CD14-positive monocyte (primary cell): ENCODE measurements at regions not wholly inside any gene's neighbourhood (a gene's known extent, or its start where the extent isn't known, plus 50 kb on each side); places are given as distances from the start of the nearest gene placed in this dataset.

ENCODE experiments used
- DNase-seq, 3 donors: peaks; one replicate each; pipeline ENCODE4 v3.0.0-alpha.2; 2011 to 2022
- H2AFZ ChIP-seq: 2 replicates; pipeline ENCODE4 v1.6.0; 2012; ENCODE audit warnings: mild to moderate bottlenecking, low read depth, low read length, inconsistent platforms; ENCODE audit not compliant: insufficient read depth, poor library complexity, severe bottlenecking
- H3K27ac ChIP-seq, 2 donors: 1 replicate in 1 of 2; 2 replicates in 1 of 2; pipeline ENCODE4 v1.5.1; 2012 to 2013; ENCODE audit warnings: low read length in 2 of 2, control low read depth in 1 of 2, inconsistent platforms in 1 of 2, low read depth in 1 of 2, mild to moderate bottlenecking in 1 of 2
- H3K27me3 ChIP-seq, 2 donors: one replicate each; pipeline versions ENCODE4 v1.6.0 to v1.6.1; 2011 to 2013; ENCODE audit warnings: low read length in 2 of 2; ENCODE audit not compliant: control insufficient read depth in 2 of 2, insufficient read depth in 2 of 2
- H3K36me3 ChIP-seq, 2 donors: replicated peaks in 1 of 2; 1 replicate in 1 of 2; 2 replicates in 1 of 2; pipeline versions ENCODE4 v1.5.1 to v1.6.1; 2012 to 2013; ENCODE audit warnings: low read length in 2 of 2, control low read depth in 1 of 2, inconsistent platforms in 1 of 2, mild to moderate bottlenecking in 1 of 2; ENCODE audit not compliant: insufficient read depth in 2 of 2, control insufficient read depth in 1 of 2
- H3K4me1 ChIP-seq, 2 donors: 1 replicate in 1 of 2; 2 replicates in 1 of 2; pipeline versions ENCODE4 v1.5.1 to v1.6.1; 2012 to 2013; ENCODE audit warnings: low read length in 2 of 2, control low read depth in 1 of 2, inconsistent platforms in 1 of 2, mild to moderate bottlenecking in 1 of 2, moderate library complexity in 1 of 2; ENCODE audit not compliant: insufficient read depth in 2 of 2, control insufficient read depth in 1 of 2
- H3K4me2 ChIP-seq: replicated peaks from 2 replicates; pipeline ENCODE3; 2012; ENCODE audit warnings: low read length, moderate library complexity, mild to moderate bottlenecking; ENCODE audit not compliant: poor library complexity, severe bottlenecking; ENCODE audit errors: extremely low read depth
- H3K4me3 ChIP-seq, 3 experiments: fragments of 200-600 bp in 1 of 3; sonication (generic) in 1 of 3; replicated peaks in 1 of 3; 1 replicate in 2 of 3; 2 replicates in 1 of 3; pipeline ENCODE4 v1.5.1; 2011 to 2013; ENCODE audit warnings: low read length in 3 of 3, mild to moderate bottlenecking in 3 of 3, control low read depth in 2 of 3, low read depth in 2 of 3, inconsistent platforms in 1 of 3, moderate library complexity in 1 of 3
- H3K79me2 ChIP-seq: 2 replicates; pipeline ENCODE4 v1.6.0; 2012; ENCODE audit warnings: mild to moderate bottlenecking, control low read depth, inconsistent platforms, low read length, moderate library complexity; ENCODE audit not compliant: insufficient read depth
- H3K9ac ChIP-seq: 2 replicates; pipeline ENCODE4 v1.6.0; 2017; ENCODE audit warnings: low read length, mild to moderate bottlenecking; ENCODE audit not compliant: insufficient read depth, poor library complexity, severe bottlenecking
- H3K9me3 ChIP-seq, 2 donors: replicated peaks in 1 of 2; 1 replicate in 1 of 2; 2 replicates in 1 of 2; pipeline versions ENCODE4 v1.5.1 to v1.6.1; 2012 to 2013; ENCODE audit warnings: low read length in 2 of 2, control low read depth in 1 of 2; ENCODE audit not compliant: control insufficient read depth in 1 of 2, insufficient read depth in 1 of 2
- H4K20me1 ChIP-seq: 2 replicates; pipeline ENCODE4 v1.6.0; 2012; ENCODE audit warnings: mild to moderate bottlenecking, low read length, control low read depth, moderate library complexity; ENCODE audit not compliant: insufficient read depth
- H3K27ac Mint-ChIP-seq, 7 donors: one replicate each; pipeline ENCODE4 v1.8.0; 2020; ENCODE audit warnings: mild to moderate bottlenecking in 7 of 7, mixed read lengths in 7 of 7, moderate library complexity in 6 of 7, inconsistent platforms in 2 of 7
- H3K27me3 Mint-ChIP-seq, 3 donors: one replicate each; pipeline ENCODE4 v1.8.0; 2021 to 2022; ENCODE audit warnings: low read depth in 3 of 3, mild to moderate bottlenecking in 3 of 3, mixed read lengths in 3 of 3, moderate library complexity in 3 of 3, inconsistent platforms in 1 of 3
- H3K36me3 Mint-ChIP-seq, 2 donors: one replicate each; pipeline ENCODE4 v1.8.0; 2020; ENCODE audit warnings: mixed read lengths in 2 of 2, inconsistent platforms in 1 of 2, mild to moderate bottlenecking in 1 of 2
- H3K4me1 Mint-ChIP-seq: one replicate; pipeline ENCODE4 v1.8.0; 2020; ENCODE audit warnings: mild to moderate bottlenecking, mixed read lengths
- H3K4me3 Mint-ChIP-seq, 2 donors: one replicate each; pipeline ENCODE4 v1.8.0; 2020; ENCODE audit warnings: mild to moderate bottlenecking in 2 of 2, mixed read lengths in 2 of 2, moderate library complexity in 1 of 2
- H3K9me3 Mint-ChIP-seq, 7 donors: one replicate each; pipeline ENCODE4 v1.8.0; 2020 to 2022; ENCODE audit warnings: mixed read lengths in 7 of 7, mild to moderate bottlenecking in 6 of 7, moderate library complexity in 6 of 7, inconsistent platforms in 2 of 7
- WGBS: methylation state at CpG from one replicate; pipeline ENCODE4 v1.1.5; 2013; ENCODE audit warnings: missing lambda C conversion rate; ENCODE audit not compliant: insufficient coverage; 5-methylcytosine and 5-hydroxymethylcytosine counted together
- intact Hi-C, 2 donors: fragments of 100-400 bp; cut with micrococcal nuclease; formaldehyde crosslinking; loops; one replicate each; pipeline versions ENCODE4 v1.15.0 to v1.15.1; 2023
- TF ChIP-seq, protein P1 (sequence below): fragments of 200-600 bp; IDR thresholded peaks from one replicate; pipeline ENCODE4 v1.8.0; 2022; ENCODE audit warnings: antibody characterized with exemption, mild to moderate bottlenecking

DNA sequence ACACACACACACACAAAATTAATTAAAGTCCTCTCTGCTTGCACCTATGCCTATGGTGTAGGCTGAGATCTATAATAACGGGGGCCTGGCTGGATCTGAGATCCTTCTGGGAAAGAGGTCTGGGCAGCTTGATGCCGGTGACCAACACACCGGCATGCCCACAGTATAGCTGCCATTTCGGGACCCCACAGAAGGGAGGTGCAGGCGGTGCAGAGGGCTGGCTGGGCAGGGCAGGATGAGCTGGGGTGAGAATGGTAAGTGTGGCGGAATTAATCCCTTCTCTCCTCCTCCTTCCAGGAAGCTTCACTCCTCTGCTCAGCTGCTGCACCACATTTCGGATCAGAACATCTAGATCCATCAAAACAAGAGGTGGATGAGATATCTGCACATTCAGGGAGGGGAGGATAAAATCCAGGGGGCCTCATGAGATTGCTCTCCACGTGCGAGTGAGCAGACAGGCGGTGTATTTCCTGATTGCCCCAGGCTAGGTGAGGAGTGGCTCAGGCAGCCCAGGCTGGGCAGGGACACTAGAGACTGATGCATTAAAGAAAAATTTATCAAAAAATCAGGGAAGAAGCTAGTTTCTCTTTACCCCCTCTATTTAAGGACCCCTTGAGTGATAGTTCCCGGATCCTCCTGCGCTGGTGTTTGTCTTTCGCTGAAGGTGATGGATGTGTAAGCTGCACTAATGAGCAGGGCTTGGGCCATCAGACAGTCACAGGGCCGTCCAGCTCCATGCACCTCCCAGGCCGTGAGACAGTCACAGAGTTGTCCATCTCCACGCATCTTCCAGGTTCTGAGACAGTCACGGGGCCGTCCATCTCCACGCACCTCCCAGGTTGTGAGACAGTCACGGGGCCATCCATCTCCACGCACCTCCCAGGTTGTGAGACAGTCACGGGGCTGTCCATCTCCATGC is 449.9 kb downstream of the PTPRU start:
- no peaks in the 10 kb centered on the region for H3K4me1 ChIP-seq
- H3K27ac ChIP-seq, result no peak overlapping the region
- H3K36me3 Mint-ChIP-seq, result no peaks in the 10 kb centered on the region
- peak overlapping the region in 1 of 7 donors; percentile 15 for H3K27ac Mint-ChIP-seq
- TF ChIP-seq, protein P1, sequence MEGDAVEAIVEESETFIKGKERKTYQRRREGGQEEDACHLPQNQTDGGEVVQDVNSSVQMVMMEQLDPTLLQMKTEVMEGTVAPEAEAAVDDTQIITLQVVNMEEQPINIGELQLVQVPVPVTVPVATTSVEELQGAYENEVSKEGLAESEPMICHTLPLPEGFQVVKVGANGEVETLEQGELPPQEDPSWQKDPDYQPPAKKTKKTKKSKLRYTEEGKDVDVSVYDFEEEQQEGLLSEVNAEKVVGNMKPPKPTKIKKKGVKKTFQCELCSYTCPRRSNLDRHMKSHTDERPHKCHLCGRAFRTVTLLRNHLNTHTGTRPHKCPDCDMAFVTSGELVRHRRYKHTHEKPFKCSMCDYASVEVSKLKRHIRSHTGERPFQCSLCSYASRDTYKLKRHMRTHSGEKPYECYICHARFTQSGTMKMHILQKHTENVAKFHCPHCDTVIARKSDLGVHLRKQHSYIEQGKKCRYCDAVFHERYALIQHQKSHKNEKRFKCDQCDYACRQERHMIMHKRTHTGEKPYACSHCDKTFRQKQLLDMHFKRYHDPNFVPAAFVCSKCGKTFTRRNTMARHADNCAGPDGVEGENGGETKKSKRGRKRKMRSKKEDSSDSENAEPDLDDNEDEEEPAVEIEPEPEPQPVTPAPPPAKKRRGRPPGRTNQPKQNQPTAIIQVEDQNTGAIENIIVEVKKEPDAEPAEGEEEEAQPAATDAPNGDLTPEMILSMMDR, result no peak
- H3K4me2 ChIP-seq, result no peak overlapping the region
- H3K9ac ChIP-seq, result no peak overlapping the region
- no peak overlapping the region for H3K4me3 ChIP-seq
- no peaks in the 10 kb centered on the region for H4K20me1 ChIP-seq
- 98% methylated on average over 13 of the region's 22 CpGs for WGBS
- H3K36me3 ChIP-seq, result no peaks in the 10 kb centered on the region
- no peak for DNase-seq
- H3K9me3 ChIP-seq, result no peaks in the 10 kb centered on the region
- H3K4me3 Mint-ChIP-seq, result no peak overlapping the region
- no peaks in the 10 kb centered on the region for H3K79me2 ChIP-seq
- H2AFZ ChIP-seq, result no peak overlapping the region
- H3K4me1 Mint-ChIP-seq, result peaks cover 4% of the 10 kb centered on the region
- peaks cover 4 to 10% (median 7%) of the 10 kb centered on the region in 3 donors for H3K27me3 Mint-ChIP-seq
- no peaks in the 10 kb centered on the region for H3K9me3 Mint-ChIP-seq
- peaks cover 0 to 6% of the 10 kb centered on the region in 2 donors for H3K27me3 ChIP-seq
- intact Hi-C loops, result no loop called here

DNA sequence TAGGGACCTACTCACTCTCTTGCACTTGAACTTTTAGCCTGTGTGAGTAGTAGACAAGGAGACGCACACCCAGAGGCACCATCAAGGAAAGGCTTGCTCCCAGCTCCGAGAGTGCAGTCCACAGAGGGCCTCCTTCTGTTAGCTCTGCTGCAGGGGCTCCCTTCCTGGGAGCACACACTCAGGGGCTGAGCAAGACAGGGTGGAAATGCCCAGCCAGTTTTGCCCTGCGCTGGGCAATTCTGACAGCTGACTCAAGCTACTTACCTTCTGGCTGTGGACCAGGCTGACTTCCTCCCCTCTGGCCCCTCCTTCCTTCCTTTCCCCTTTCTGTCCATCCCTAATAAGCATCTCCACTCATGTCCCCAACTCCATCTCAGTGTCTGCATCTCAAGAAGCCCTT is 449.1 kb downstream of the PTPRU start:
- peaks cover 4 to 10% (median 5%) of the 10 kb centered on the region in 3 donors for H3K27me3 Mint-ChIP-seq
- 93% methylated on average over 3 of the region's 3 CpGs for WGBS
- Histone ChIP-seq H3K36me3 (no peaks in the 10 kb centered on the region), H2AFZ (no peak overlapping the region), H3K4me2 (no peak overlapping the region), H3K79me2 (no peaks in the 10 kb centered on the region), H3K27ac (no peak overlapping the region), H3K4me1 (no peaks in the 10 kb centered on the region), H3K4me3 (no peak overlapping the region), H3K27me3 (peaks cover 0 to 6% of the 10 kb centered on the region in 2 donors), H3K9ac (no peak overlapping the region), H4K20me1 (no peaks in the 10 kb centered on the region), H3K9me3 (no peaks in the 10 kb centered on the region)
- TF ChIP-seq, protein P1, result no peak
- peak overlapping the region in 1 of 7 donors; percentile 28 for H3K27ac Mint-ChIP-seq
- no peaks in the 10 kb centered on the region for H3K9me3 Mint-ChIP-seq
- no peaks in the 10 kb centered on the region for H3K36me3 Mint-ChIP-seq
- no peak overlapping the region for H3K4me3 Mint-ChIP-seq
- H3K4me1 Mint-ChIP-seq, result peaks cover 3% of the 10 kb centered on the region
- intact Hi-C loops, result no loop called here
- no peak for DNase-seq
